22Rv1 (cell line): ENCODE measurements at regions not wholly inside any gene's neighbourhood (a gene's known extent, or its start where the extent isn't known, plus 50 kb on each side); places are given as distances from the start of the nearest gene placed in this dataset.
"Not testable (repeated sequence)": the region's sequence is repeated elsewhere in the genome, so short reads cannot be mapped to it uniquely, and the experiment has no call there.

Experiments
- H3K27ac ChIP-seq: fragments of 450-650 bp; 2 replicates; pipeline ENCODE4 v1.5.1; 2017
- ZFX ChIP-seq: fragments of 450-650 bp; IDR thresholded peaks from 2 replicates; pipeline ENCODE4 v1.6.1; 2017; ENCODE audit warnings: antibody characterized with exemption, borderline replicate concordance
- TF ChIP-seq, protein P1 (sequence below): fragments of 450-650 bp; IDR thresholded peaks from 2 replicates; pipeline ENCODE4 v1.5.1; 2017; ENCODE audit warnings: mild to moderate bottlenecking

DNA sequence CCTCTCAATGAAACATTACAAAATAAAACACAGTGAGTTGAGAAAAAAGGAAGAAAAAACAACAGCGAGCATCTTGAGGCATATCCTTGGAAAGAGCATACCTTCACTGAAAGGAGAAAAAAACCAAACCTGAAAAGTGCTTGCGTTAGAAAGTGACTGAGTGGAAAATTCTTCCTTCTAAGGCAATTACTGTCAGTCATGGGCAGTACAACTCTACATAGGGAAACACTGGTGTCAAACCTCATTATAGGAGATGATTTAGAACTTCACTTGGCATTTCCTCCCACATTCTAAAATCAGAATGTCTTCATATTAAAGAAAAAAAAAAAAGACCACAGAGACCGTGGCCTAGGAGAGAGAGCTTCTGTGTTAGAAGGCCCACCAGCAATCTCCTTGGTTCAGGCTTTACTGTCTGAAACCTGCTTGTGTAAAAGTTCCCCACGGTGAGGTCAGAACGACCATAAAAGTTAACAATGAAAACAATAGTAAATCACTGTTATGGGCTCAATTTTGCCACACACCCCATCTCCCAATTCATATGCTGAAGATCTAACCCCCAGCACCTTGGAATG is 91.1 kb upstream of the CRY1 start:
- no peak overlapping the region for H3K27ac ChIP-seq
- TF ChIP-seq, protein P1, sequence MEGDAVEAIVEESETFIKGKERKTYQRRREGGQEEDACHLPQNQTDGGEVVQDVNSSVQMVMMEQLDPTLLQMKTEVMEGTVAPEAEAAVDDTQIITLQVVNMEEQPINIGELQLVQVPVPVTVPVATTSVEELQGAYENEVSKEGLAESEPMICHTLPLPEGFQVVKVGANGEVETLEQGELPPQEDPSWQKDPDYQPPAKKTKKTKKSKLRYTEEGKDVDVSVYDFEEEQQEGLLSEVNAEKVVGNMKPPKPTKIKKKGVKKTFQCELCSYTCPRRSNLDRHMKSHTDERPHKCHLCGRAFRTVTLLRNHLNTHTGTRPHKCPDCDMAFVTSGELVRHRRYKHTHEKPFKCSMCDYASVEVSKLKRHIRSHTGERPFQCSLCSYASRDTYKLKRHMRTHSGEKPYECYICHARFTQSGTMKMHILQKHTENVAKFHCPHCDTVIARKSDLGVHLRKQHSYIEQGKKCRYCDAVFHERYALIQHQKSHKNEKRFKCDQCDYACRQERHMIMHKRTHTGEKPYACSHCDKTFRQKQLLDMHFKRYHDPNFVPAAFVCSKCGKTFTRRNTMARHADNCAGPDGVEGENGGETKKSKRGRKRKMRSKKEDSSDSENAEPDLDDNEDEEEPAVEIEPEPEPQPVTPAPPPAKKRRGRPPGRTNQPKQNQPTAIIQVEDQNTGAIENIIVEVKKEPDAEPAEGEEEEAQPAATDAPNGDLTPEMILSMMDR, result no peak
- no peak for TF ChIP-seq ZFX

GRCh38 chr12:107196681-107197080 is 103.3 kb upstream of the CRY1 start:
- H3K27ac ChIP-seq, result no peak overlapping the region
- no peak for TF ChIP-seq ZFX
- TF ChIP-seq, protein P1, result no peak

DNA sequence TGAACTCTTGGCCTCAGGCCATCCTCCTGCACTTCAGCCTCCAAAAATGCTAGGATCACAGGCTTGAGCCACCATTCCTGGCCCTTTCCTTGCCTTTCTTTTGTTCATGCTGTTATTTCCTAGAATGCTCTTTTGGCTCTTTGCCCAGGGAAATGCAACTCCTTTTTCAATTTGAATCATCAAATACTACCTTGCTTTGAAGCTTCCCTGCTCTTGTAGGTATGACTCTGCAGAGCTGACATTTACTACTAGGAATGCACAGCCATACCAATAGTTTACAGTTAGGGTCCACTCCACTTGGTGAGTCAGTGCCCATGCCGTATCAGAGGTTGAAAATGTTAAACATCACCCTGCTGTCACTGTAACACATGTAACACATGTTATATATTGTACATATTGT is 107.0 kb upstream of the CRY1 start:
- H3K27ac ChIP-seq, result no peak overlapping the region
- no peak for TF ChIP-seq ZFX
- TF ChIP-seq, protein P1, result no peak

DNA sequence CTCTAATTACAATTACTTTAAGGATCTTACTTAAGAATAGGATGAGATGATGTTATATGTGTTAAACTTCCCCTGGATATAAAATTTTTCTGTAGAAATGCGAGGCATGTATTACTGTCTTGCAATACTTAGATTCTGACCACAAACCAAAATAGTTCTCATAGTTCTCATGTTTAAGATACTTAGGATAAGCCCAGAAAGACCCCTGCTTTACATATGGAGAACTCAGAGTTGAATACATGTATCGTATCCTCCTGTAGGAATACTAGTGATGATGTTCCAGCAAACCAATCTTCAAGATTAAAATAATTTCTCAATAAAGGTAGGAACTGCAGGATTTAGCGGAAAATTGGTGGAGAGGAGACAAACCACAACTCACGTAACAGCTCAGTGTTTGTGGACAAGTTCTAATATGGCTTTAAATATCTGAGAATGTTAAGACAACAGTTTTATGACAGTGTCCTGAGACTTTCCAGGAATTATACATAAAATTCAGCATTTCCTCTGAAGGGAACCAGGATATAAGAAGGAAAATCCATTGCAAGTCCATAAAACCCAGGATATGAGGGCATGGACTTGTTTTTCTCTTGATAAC is 114.7 kb upstream of the CRY1 start:
- no peak overlapping the region for H3K27ac ChIP-seq
- TF ChIP-seq, protein P1, result no peak
- TF ChIP-seq ZFX, result no peak

GRCh38 chr12:107209700-107210099 is 116.4 kb upstream of the CRY1 start:
- not testable (repeated sequence) for H3K27ac ChIP-seq

DNA sequence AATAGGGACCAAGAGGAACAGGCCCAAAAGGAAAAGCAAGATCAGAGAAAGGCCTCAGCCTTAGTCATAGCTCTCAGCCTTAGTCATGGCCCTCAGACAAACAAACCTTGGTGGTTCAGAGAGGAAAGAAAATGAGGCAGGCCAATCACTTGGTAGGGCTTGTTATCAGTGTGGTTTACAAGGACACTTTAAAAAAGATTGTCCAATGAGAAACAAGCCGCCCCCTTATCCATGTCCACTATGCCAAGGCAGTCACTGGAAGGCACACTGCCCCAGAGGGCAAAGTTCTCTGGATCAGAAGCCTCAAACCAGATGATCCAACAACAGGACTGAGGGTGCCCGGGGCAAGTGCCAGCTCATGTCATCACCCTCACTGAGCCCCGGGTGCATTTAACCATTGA is 121.0 kb upstream of the CRY1 start:
- H3K27ac ChIP-seq, result not testable (repeated sequence)

GRCh38 chr12:107216411-107216810 is 123.1 kb upstream of the CRY1 start:
- H3K27ac ChIP-seq, result not testable (repeated sequence)

- no peak overlapping the region for H3K27ac ChIP-seq
- TF ChIP-seq, protein P1, result no peak
- no peak for TF ChIP-seq ZFX
Observed at GRCh38 chr12:107219301-107219700, 126.0 kb upstream of the CRY1 start.

- no peak overlapping the region for H3K27ac ChIP-seq
- TF ChIP-seq, protein P1, result no peak
- no peak for TF ChIP-seq ZFX
Observed at GRCh38 chr12:107221913-107222312, 128.6 kb upstream of the CRY1 start.
